Mesenchymal stem cell (in vitro differentiated cells and primary cell): ENCODE measurements at regions not wholly inside any gene's neighbourhood (a gene's known extent, or its start where the extent isn't known, plus 50 kb on each side); places are given as distances from the start of the nearest gene placed in this dataset.
A peak's percentile ranks its signal among the peaks of the same experiment; 100 is the strongest.

Experiments
- DNase-seq: peaks from one replicate; pipeline ENCODE4 v3.0.0-alpha.2; 2013
- H2AFZ ChIP-seq: one replicate; pipeline ENCODE4 v1.6.1; 2013; ENCODE audit warnings: low read depth, mild to moderate bottlenecking, control low read depth, inconsistent platforms, low read length, moderate library complexity
- H2AK5ac ChIP-seq: 2 replicates; pipeline ENCODE4 v1.6.1; 2013; ENCODE audit warnings: low read length, moderate library complexity, mild to moderate bottlenecking, inconsistent platforms; ENCODE audit not compliant: severe bottlenecking
- H2BK120ac ChIP-seq: one replicate; pipeline ENCODE4 v1.6.1; 2013; ENCODE audit warnings: low read depth, mild to moderate bottlenecking, inconsistent platforms, low read length, moderate library complexity
- H2BK12ac ChIP-seq, 2 experiments: one replicate each; pipeline ENCODE4 v1.6.1; 2013; ENCODE audit warnings: inconsistent platforms in 2 of 2, low read length in 2 of 2, mild to moderate bottlenecking in 2 of 2, moderate library complexity in 2 of 2, control low read depth in 1 of 2
- H2BK15ac ChIP-seq: one replicate; pipeline ENCODE4 v1.6.1; 2013; ENCODE audit warnings: mild to moderate bottlenecking, low read depth, inconsistent platforms; ENCODE audit not compliant: poor library complexity, severe bottlenecking
- H2BK5ac ChIP-seq: 2 replicates; pipeline ENCODE4 v1.6.1; 2013; ENCODE audit warnings: low read depth, mild to moderate bottlenecking, low read length, control low read depth, inconsistent platforms; ENCODE audit not compliant: poor library complexity, severe bottlenecking
- H3K14ac ChIP-seq, 2 experiments: one replicate each; pipeline ENCODE4 v1.6.1; 2013; ENCODE audit warnings: inconsistent platforms in 2 of 2, low read length in 2 of 2, control low read depth in 1 of 2, mild to moderate bottlenecking in 1 of 2, moderate library complexity in 1 of 2
- H3K18ac ChIP-seq, 2 experiments: one replicate each; pipeline ENCODE4 v1.6.1; 2013; ENCODE audit warnings: inconsistent platforms in 2 of 2, low read length in 2 of 2, control low read depth in 1 of 2, low read depth in 1 of 2, mild to moderate bottlenecking in 1 of 2
- H3K23ac ChIP-seq, 2 experiments: one replicate each; pipeline ENCODE4 v1.6.1; 2013; ENCODE audit warnings: inconsistent platforms in 2 of 2, low read length in 2 of 2, mild to moderate bottlenecking in 2 of 2, moderate library complexity in 2 of 2, control low read depth in 1 of 2
- H3K27ac ChIP-seq: 2 replicates; pipeline ENCODE4 v1.5.1; 2013; ENCODE audit warnings: mild to moderate bottlenecking, moderate library complexity, low read length, control low read depth, inconsistent platforms; ENCODE audit not compliant: poor library complexity, severe bottlenecking
- H3K27me3 ChIP-seq, 2 experiments: 2 replicates each; pipeline versions ENCODE4 v1.6.1 to v1.7.0; 2013; ENCODE audit warnings: low read length in 2 of 2, mild to moderate bottlenecking in 2 of 2, moderate library complexity in 2 of 2, control low read depth in 1 of 2, inconsistent platforms in 1 of 2; ENCODE audit not compliant: control insufficient read depth in 1 of 2, insufficient read depth in 1 of 2
- H3K36me3 ChIP-seq, 2 experiments: 2 replicates each; pipeline versions ENCODE4 v1.6.1 to v1.7.0; 2013; ENCODE audit warnings: low read length in 2 of 2, control low read depth in 1 of 2, inconsistent platforms in 1 of 2, low read depth in 1 of 2, mild to moderate bottlenecking in 1 of 2; ENCODE audit not compliant: insufficient read depth in 2 of 2, control insufficient read depth in 1 of 2
- H3K4ac ChIP-seq, 2 experiments: one replicate each; pipeline ENCODE4 v1.6.1; 2013; ENCODE audit warnings: inconsistent platforms in 2 of 2, low read length in 2 of 2, mild to moderate bottlenecking in 2 of 2, moderate library complexity in 2 of 2, control low read depth in 1 of 2, low read depth in 1 of 2
- H3K4me1 ChIP-seq: 2 replicates; pipeline ENCODE4 v1.6.1; 2013; ENCODE audit warnings: low read depth, low read length, control low read depth; ENCODE audit not compliant: control insufficient read depth, insufficient read depth
- H3K4me2 ChIP-seq: 2 replicates; pipeline ENCODE4 v1.6.1; 2013; ENCODE audit warnings: low read length, mild to moderate bottlenecking, inconsistent platforms; ENCODE audit not compliant: poor library complexity, severe bottlenecking
- H3K4me3 ChIP-seq, 2 experiments: 2 replicates each; pipeline versions ENCODE4 v1.5.1 to v1.7.0; 2013; ENCODE audit warnings: low read length in 2 of 2, mild to moderate bottlenecking in 2 of 2, control low read depth in 1 of 2, low read depth in 1 of 2; ENCODE audit not compliant: insufficient read depth in 1 of 2
- H3K79me1 ChIP-seq: replicated peaks from 2 replicates; pipeline ENCODE4 v1.6.1; 2013; ENCODE audit warnings: mild to moderate bottlenecking, control low read depth, low read length, inconsistent platforms; ENCODE audit not compliant: poor library complexity, severe bottlenecking
- H3K9ac ChIP-seq: 2 replicates; pipeline ENCODE4 v1.7.0; 2013; ENCODE audit warnings: mild to moderate bottlenecking, low read length, moderate library complexity
- H3K9me3 ChIP-seq: 2 replicates; pipeline ENCODE4 v1.7.0; 2013; ENCODE audit warnings: mild to moderate bottlenecking, low read length; ENCODE audit not compliant: control insufficient read depth
- H4K8ac ChIP-seq: one replicate; pipeline ENCODE4 v1.6.1; 2013; ENCODE audit warnings: inconsistent platforms, mild to moderate bottlenecking, low read length, moderate library complexity
- H4K91ac ChIP-seq: one replicate; pipeline ENCODE4 v1.6.1; 2013; ENCODE audit warnings: mild to moderate bottlenecking, low read length, inconsistent platforms
- WGBS: methylation state at CpG from one replicate; pipeline ENCODE4 v1.1.7; 2013; ENCODE audit warnings: mixed read lengths; 5-methylcytosine and 5-hydroxymethylcytosine counted together

GRCh38 chr13:56412856-56413255 lies 727.9 kb upstream of the PRR20A start:
- H2AK5ac ChIP-seq: no peak overlapping the region
- H4K91ac ChIP-seq: no peak overlapping the region
- no peaks in the 10 kb centered on the region for H3K4me1 ChIP-seq
- no peak overlapping the region for H3K23ac ChIP-seq
- no peaks in the 10 kb centered on the region for H3K79me1 ChIP-seq
- H3K18ac ChIP-seq: no peak overlapping the region
- H2BK120ac ChIP-seq: no peak overlapping the region
- H2BK5ac ChIP-seq: no peak overlapping the region
- H2BK12ac ChIP-seq: no peak overlapping the region
- H2BK15ac ChIP-seq: no peak overlapping the region
- no peak for DNase-seq
- H3K4me2 ChIP-seq: no peak overlapping the region
- H3K14ac ChIP-seq: no peak overlapping the region
- H3K36me3 ChIP-seq: no peaks in the 10 kb centered on the region
- no peak overlapping the region for H3K27ac ChIP-seq
- H3K4ac ChIP-seq: no peak overlapping the region
- H3K4me3 ChIP-seq: no peak overlapping the region
- no peak overlapping the region for H2AFZ ChIP-seq
- no peaks in the 10 kb centered on the region for H3K27me3 ChIP-seq
- no peak overlapping the region for H3K9ac ChIP-seq
- no peak overlapping the region for H4K8ac ChIP-seq
- H3K9me3 ChIP-seq: peaks cover 16% of the 10 kb centered on the region

- 40% methylated on average over 3 of the region's 3 CpGs for WGBS
Observed at GRCh38 chr13:56424246-56424645, 716.5 kb upstream of the PRR20A start.

GRCh38 chr13:56457535-56458190 lies 683.1 kb upstream of the PRR20A start:
- Histone ChIP-seq H3K18ac (no peak overlapping the region), H3K9me3 (peaks cover 44% of the 10 kb centered on the region), H2AK5ac (no peak overlapping the region), H3K9ac (no peak overlapping the region), H3K4me1 (no peaks in the 10 kb centered on the region), H2BK5ac (no peak overlapping the region), H4K8ac (no peak overlapping the region), H3K27me3 (no peaks in the 10 kb centered on the region), H2BK120ac (no peak overlapping the region), H3K4me2 (no peak overlapping the region), H2BK12ac (no peak overlapping the region), H3K79me1 (no peaks in the 10 kb centered on the region), H3K23ac (no peak overlapping the region), H3K27ac (no peak overlapping the region), H3K36me3 (no peaks in the 10 kb centered on the region), H3K14ac (no peak overlapping the region), H3K4ac (no peak overlapping the region), H4K91ac (no peak overlapping the region), H3K4me3 (no peak overlapping the region), H2AFZ (no peak overlapping the region), H2BK15ac (no peak overlapping the region)
- DNase-seq: no peak
- 87% methylated on average over 4 of the region's 7 CpGs for WGBS

More at GRCh38 chr13:56424246-56424645, 716.5 kb upstream of the PRR20A start:
- Histone ChIP-seq H3K4ac (no peak overlapping the region), H4K8ac (no peak overlapping the region), H3K27ac (no peak overlapping the region), H4K91ac (no peak overlapping the region), H2BK5ac (no peak overlapping the region), H3K9me3 (peaks cover 16% of the 10 kb centered on the region), H3K4me3 (no peak overlapping the region), H3K18ac (no peak overlapping the region), H3K4me2 (no peak overlapping the region), H2AFZ (no peak overlapping the region), H3K4me1 (no peaks in the 10 kb centered on the region), H3K14ac (no peak overlapping the region), H3K79me1 (no peaks in the 10 kb centered on the region), H2AK5ac (no peak overlapping the region), H3K9ac (no peak overlapping the region), H2BK12ac (no peak overlapping the region), H3K36me3 (no peaks in the 10 kb centered on the region), H2BK120ac (no peak overlapping the region), H2BK15ac (no peak overlapping the region), H3K23ac (no peak overlapping the region), H3K27me3 (no peaks in the 10 kb centered on the region)
- peak; percentile 1 for DNase-seq

GRCh38 chr13:56459286-56459685 lies 681.4 kb upstream of the PRR20A start:
- WGBS: no CpG with 5 or more reads among the region's 1 CpG
- H3K4me3 ChIP-seq: no peak overlapping the region

More at GRCh38 chr13:56459286-56459685, 681.4 kb upstream of the PRR20A start:
- no peak overlapping the region for H3K9ac ChIP-seq
- no peak overlapping the region for H3K4ac ChIP-seq
- H2BK15ac ChIP-seq: no peak overlapping the region
- H2BK120ac ChIP-seq: no peak overlapping the region
- H2AK5ac ChIP-seq: no peak overlapping the region
- H4K91ac ChIP-seq: no peak overlapping the region
- no peaks in the 10 kb centered on the region for H3K4me1 ChIP-seq
- H3K79me1 ChIP-seq: no peaks in the 10 kb centered on the region
- H3K4me2 ChIP-seq: no peak overlapping the region
- no peak overlapping the region for H2BK12ac ChIP-seq
- H4K8ac ChIP-seq: no peak overlapping the region
- H3K9me3 ChIP-seq: peaks cover 50% of the 10 kb centered on the region
- H3K36me3 ChIP-seq: no peaks in the 10 kb centered on the region
- H3K23ac ChIP-seq: no peak overlapping the region
- H3K18ac ChIP-seq: no peak overlapping the region
- H3K27me3 ChIP-seq: no peaks in the 10 kb centered on the region
- no peak overlapping the region for H2BK5ac ChIP-seq
- H3K14ac ChIP-seq: no peak overlapping the region
- DNase-seq: no peak
- H2AFZ ChIP-seq: no peak overlapping the region
- no peak overlapping the region for H3K27ac ChIP-seq
